HFF-Myc (cell line): ENCODE measurements at regions not wholly inside any gene's neighbourhood (a gene's known extent, or its start where the extent isn't known, plus 50 kb on each side); places are given as distances from the start of the nearest gene placed in this dataset.

Experiments
- DNase-seq: peaks from one replicate; pipeline ENCODE4 v3.0.0-alpha.2; 2011; ENCODE audit warnings: low read depth; ENCODE audit errors: extremely low read depth
- H3K4me3 ChIP-seq: replicated peaks from 2 replicates; pipeline ENCODE4 v1.5.1; 2011; ENCODE audit warnings: low read depth, mild to moderate bottlenecking, control low read depth, low read length
- TF ChIP-seq, protein P1 (sequence below): IDR thresholded peaks from 2 replicates; pipeline ENCODE4 v1.5.1; 2012; ENCODE audit warnings: mild to moderate bottlenecking, low read depth, low read length, control low read depth; ENCODE audit errors: missing control alignments

GRCh38 chr10:23676296-23676695, 237.4 kb downstream of the OTUD1 start:
- TF ChIP-seq, protein P1, sequence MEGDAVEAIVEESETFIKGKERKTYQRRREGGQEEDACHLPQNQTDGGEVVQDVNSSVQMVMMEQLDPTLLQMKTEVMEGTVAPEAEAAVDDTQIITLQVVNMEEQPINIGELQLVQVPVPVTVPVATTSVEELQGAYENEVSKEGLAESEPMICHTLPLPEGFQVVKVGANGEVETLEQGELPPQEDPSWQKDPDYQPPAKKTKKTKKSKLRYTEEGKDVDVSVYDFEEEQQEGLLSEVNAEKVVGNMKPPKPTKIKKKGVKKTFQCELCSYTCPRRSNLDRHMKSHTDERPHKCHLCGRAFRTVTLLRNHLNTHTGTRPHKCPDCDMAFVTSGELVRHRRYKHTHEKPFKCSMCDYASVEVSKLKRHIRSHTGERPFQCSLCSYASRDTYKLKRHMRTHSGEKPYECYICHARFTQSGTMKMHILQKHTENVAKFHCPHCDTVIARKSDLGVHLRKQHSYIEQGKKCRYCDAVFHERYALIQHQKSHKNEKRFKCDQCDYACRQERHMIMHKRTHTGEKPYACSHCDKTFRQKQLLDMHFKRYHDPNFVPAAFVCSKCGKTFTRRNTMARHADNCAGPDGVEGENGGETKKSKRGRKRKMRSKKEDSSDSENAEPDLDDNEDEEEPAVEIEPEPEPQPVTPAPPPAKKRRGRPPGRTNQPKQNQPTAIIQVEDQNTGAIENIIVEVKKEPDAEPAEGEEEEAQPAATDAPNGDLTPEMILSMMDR = no peak
- no peak for DNase-seq
- no peak overlapping the region for H3K4me3 ChIP-seq

DNA sequence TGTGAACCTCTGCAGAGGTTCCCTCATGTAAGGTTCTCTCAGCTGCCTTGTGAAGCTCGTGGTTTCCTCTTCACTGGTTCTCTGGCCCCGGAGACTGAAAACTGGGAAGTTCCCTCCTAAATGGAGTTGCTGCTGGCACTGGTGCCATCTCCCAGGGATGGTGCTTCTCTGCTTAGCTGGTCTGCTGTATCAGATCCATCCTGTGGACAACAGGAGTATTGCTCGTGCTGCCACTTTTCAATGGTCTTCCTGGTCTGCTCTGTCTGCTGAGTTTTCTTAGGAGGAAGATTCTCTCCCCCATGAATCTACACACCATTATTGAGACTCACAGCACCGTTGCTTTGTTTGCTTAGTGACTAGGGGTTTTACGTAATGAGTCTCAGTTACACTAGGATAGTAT, 247.8 kb downstream of the OTUD1 start:
- no peak for DNase-seq
- TF ChIP-seq, protein P1 = no peak
- H3K4me3 ChIP-seq = no peak overlapping the region

- DNase-seq = no peak
- TF ChIP-seq, protein P1 = no peak
- no peak overlapping the region for H3K4me3 ChIP-seq
Measured at GRCh38 chr10:23692736-23693135, 253.9 kb downstream of the OTUD1 start.

GRCh38 chr10:23693501-23693901, 254.6 kb downstream of the OTUD1 start:
- H3K4me3 ChIP-seq = no peak overlapping the region
- TF ChIP-seq, protein P1 = no peak
- DNase-seq = no peak

DNA sequence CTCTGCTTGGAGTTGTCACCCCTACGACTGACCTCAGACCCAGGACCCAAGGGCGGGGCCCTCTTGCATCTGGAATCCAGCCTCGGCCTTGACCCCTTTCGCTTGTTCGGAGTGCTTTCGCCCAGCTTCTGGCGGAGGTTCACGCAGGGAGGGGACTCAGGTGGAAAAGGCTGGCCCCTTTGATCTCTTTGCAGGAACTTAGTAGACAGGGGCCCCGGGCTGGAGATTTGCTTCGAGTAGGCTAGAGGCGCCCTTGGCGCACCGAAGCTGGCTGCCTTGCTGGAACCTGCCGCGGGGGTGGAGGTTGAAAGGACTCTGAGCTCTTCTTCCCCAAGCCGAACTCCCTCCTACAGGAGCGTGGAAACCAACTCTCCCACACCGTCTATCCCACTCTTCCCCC, 255.1 kb downstream of the OTUD1 start:
- H3K4me3 ChIP-seq = no peak overlapping the region
- no peak for DNase-seq
- TF ChIP-seq, protein P1 = no peak

DNA sequence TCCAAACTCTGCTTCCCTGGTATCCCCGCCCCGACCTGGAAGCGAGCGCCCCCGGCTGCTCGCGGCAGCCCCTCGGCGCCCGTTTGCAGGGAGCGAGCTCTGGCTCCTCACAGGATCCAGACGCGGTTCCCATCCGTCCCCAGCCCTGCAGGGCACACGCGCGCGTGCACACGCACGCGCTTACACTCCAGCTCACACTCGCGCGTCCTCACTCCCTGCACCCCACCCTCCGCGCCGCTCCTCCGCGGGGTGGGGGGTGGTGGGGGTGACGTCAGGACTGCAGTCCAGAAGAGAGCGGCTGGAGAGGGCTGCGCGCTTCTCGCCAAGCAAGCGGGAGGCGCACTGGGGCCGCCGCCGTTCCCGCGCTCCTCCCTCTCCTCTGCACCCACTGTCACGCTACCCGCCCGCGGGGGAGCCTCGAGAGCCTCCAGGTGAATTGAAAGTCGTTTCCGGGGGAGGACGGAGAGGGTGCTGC, 255.6 kb downstream of the OTUD1 start:
- H3K4me3 ChIP-seq = no peak overlapping the region
- no peak for DNase-seq
- TF ChIP-seq, protein P1 = no peak
